ENCODE measurements at regions not wholly inside any gene's neighbourhood (a gene's known extent, or its start where the extent isn't known, plus 50 kb on each side); places are given as distances from the start of the nearest gene placed in this dataset.
A peak's percentile ranks its signal among the peaks of the same experiment; 100 is the strongest.

DNA sequence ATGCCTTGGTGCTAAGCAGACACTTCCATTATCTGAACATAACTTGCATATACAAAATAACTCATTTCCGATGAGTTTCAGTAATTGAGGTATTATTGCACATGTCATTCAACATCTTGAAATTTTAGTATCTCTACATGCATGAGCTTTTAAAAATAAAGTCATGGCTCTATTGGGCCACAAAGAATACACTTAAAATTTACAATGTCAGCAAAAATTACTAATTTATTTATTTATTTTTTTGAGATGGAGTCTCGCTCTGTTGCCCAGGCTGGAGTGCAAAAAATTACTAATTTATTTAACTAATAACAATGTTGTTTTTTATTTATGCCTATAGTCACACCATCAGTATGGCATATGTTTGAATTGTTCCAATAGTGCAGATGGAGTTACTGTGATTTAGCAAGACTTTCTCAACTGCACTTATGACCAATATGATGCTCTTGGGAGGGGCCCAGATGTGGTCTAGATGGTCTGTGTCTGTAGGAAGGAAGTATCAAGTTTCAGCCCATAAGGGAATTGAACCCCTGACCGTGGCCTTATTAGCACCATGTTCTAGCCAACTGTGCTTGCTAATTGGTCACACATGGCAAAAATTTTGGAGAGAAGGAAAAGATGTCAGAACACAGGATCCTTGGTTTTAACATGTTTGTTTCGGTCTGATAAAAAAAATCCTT lies 370.7 kb upstream of the TSHZ2 start:
- no peak overlapping the region for H2AK5ac ChIP-seq (ENCODE audit: low read depth, low read length)
- no peaks in the 10 kb centered on the region for H3K9me3 ChIP-seq (ENCODE audit: control insufficient read depth, insufficient read depth, low read length)
- H4K20me1 ChIP-seq (ENCODE audit: insufficient read depth, low read length): no peaks in the 10 kb centered on the region
- CTCF ChIA-PET: no interaction called here
- H3K27me3 ChIP-seq (ENCODE audit: control insufficient read depth, insufficient read depth, low read length): no peaks in the 10 kb centered on the region
- no peak for ATAC-seq (ENCODE audit: low read depth)
- H3K4me2 ChIP-seq (ENCODE audit: low read depth, low read length): no peak overlapping the region
- no peak overlapping the region for H3K14ac ChIP-seq (replicated peaks; ENCODE audit: low read depth, low read length)
- no peak overlapping the region for H4K5ac ChIP-seq (ENCODE audit: low read depth, low read length)
- no peak overlapping the region for H2BK15ac ChIP-seq (ENCODE audit: low read depth, low read length)
- H3K27ac ChIP-seq (ENCODE audit: insufficient read depth, low read length): no peak overlapping the region
- H3K4ac ChIP-seq (ENCODE audit: low read depth, low read length): no peak overlapping the region
- no peak overlapping the region for H2BK20ac ChIP-seq (ENCODE audit: low read depth, low read length)
- dilution Hi-C loops (cut with HindIII; ENCODE audit: low sequenced_read_pairs, unreplicated experiment) (no loop called here), in situ Hi-C loops (cut with MboI; ENCODE audit: low sequenced_read_pairs) (no loop called here), intact Hi-C loops (cut with micrococcal nuclease) (no loop called here)
- peak; percentile 92 for TF ChIP-seq MAFK (IDR thresholded peaks at IDR 0.05; ENCODE audit: low read depth, low read length)
- TF ChIP-seq, protein P1, sequence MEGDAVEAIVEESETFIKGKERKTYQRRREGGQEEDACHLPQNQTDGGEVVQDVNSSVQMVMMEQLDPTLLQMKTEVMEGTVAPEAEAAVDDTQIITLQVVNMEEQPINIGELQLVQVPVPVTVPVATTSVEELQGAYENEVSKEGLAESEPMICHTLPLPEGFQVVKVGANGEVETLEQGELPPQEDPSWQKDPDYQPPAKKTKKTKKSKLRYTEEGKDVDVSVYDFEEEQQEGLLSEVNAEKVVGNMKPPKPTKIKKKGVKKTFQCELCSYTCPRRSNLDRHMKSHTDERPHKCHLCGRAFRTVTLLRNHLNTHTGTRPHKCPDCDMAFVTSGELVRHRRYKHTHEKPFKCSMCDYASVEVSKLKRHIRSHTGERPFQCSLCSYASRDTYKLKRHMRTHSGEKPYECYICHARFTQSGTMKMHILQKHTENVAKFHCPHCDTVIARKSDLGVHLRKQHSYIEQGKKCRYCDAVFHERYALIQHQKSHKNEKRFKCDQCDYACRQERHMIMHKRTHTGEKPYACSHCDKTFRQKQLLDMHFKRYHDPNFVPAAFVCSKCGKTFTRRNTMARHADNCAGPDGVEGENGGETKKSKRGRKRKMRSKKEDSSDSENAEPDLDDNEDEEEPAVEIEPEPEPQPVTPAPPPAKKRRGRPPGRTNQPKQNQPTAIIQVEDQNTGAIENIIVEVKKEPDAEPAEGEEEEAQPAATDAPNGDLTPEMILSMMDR (conservative IDR thresholded peaks at IDR 0.05; ENCODE audit: low read depth, low read length): no peak
- no peak overlapping the region for H4K91ac ChIP-seq (ENCODE audit: insufficient read depth, low read depth, low read length)
- H3K56ac ChIP-seq (ENCODE audit: extremely low read depth, insufficient read depth, low read length): no peak overlapping the region
- H4K8ac ChIP-seq (ENCODE audit: low read depth in 2 of 2, low read length in 2 of 2): no peak overlapping the region
- H3K4me3 ChIP-seq (ENCODE audit: insufficient read depth, low read depth, low read length): no peak overlapping the region
- BruUV-seq (replicated peaks): no TSS peak
- no peak overlapping the region for H2AFZ ChIP-seq (replicated peaks; ENCODE audit: low read length, poor library complexity)
- no peak overlapping the region for H2AK9ac ChIP-seq (replicated peaks; ENCODE audit: low read depth, low read length, poor library complexity)
- H3K4me1 ChIP-seq (ENCODE audit: control insufficient read depth, insufficient read depth, low read length): no peaks in the 10 kb centered on the region
- no peak for DNase-seq
- H3K36me3 ChIP-seq (ENCODE audit: control insufficient read depth, insufficient read depth, low read length): no peaks in the 10 kb centered on the region
- POLR2A ChIA-PET (ENCODE audit: unreplicated experiment): no interaction called here
- no peak overlapping the region for H3K18ac ChIP-seq (ENCODE audit: low read depth, low read length)
- WGBS, 2 experiments (ENCODE audit: extremely low coverage in 2 of 2, insufficient read length in 1 of 2): 50% methylated on average over 2 of the region's 4 CpGs; no CpG with 5 or more reads in 1 of the 2 experiments
- no peak overlapping the region for H2BK5ac ChIP-seq (ENCODE audit: low read depth, low read length, poor library complexity, severe bottlenecking)
- no peaks in the 10 kb centered on the region for H3K79me1 ChIP-seq (ENCODE audit: low read depth in 1 of 2, low read length in 2 of 2)
- no peaks in the 10 kb centered on the region for H3K9me1 ChIP-seq (ENCODE audit: insufficient read depth, low read length)
- H2BK120ac ChIP-seq (ENCODE audit: low read depth, low read length): no peak overlapping the region
- H3K23ac ChIP-seq (ENCODE audit: low read depth, low read length): no peak overlapping the region
- H3K9ac ChIP-seq (ENCODE audit: low read depth, low read length): no peak overlapping the region

All from IMR-90 (cell line).